CD1c-positive myeloid dendritic cell (primary cell): ENCODE measurements at regions not wholly inside any gene's neighbourhood (a gene's known extent, or its start where the extent isn't known, plus 50 kb on each side); places are given as distances from the start of the nearest gene placed in this dataset.

Experiments used
- DNase-seq: peaks from one replicate; pipeline ENCODE4 v3.0.0-alpha.2; 2016; ENCODE audit errors: extremely low spot score

DNA sequence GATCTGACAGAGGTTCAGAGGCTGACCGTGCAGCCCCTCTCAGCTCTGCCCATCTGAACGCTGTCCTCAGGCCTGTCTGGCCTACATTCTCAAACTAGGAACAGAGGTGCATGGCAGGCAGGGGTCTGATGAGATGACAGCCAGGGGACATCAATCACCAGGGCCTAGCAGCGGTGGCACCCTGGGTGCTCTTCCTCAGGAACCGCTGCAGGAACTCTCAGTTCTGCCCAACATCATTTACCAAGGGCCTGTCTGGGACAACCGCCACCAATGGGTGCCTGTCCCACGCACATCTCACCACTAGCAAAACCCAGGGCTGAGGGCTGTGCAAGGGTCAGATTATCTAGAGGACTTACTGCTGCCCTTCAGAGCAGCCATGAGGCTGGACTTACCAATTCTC, 245.7 kb downstream of the TOMM20 start:
- DNase-seq: peak; percentile 21

DNA sequence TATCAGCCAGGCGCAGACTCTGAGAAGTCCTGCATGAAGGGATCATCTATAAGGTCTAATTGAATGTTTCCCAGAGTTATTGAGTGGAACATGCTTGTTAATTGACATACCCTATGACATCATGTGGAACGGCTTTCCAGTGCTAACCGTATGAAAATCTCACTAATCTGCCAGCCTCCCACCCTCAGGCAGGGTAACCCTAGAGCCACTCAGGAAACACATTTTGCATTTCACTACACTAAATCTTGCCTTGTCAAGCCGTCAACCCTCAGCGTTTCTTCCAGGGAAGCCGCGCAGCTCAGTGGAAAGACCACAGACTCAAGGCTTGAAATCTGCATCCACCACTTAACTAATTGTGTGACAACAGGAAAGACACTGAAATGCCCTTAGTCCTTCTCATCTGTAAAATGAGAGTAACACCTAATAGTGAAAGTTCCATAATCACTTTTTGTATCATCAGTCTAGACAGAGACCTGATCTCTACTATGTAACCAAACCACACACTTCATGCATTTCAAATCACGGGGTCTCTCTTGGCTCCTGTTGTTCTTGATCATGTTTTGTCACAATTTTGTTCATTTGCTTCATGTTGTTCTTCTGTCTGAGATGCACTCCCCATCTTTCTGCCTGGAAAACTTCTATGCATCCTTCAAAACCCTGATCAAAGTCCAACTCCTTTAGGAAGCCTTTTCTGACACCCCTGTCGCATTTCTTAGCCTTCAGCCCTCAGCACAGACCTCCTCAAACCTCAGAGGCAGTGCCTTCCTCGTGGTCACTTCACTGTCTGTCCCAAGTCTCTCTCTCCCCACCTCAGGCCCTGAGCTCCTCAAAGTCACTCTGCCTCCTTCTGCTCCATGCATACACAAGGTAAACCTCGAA, 246.5 kb downstream of the TOMM20 start:
- DNase-seq: peak; percentile 35

DNA sequence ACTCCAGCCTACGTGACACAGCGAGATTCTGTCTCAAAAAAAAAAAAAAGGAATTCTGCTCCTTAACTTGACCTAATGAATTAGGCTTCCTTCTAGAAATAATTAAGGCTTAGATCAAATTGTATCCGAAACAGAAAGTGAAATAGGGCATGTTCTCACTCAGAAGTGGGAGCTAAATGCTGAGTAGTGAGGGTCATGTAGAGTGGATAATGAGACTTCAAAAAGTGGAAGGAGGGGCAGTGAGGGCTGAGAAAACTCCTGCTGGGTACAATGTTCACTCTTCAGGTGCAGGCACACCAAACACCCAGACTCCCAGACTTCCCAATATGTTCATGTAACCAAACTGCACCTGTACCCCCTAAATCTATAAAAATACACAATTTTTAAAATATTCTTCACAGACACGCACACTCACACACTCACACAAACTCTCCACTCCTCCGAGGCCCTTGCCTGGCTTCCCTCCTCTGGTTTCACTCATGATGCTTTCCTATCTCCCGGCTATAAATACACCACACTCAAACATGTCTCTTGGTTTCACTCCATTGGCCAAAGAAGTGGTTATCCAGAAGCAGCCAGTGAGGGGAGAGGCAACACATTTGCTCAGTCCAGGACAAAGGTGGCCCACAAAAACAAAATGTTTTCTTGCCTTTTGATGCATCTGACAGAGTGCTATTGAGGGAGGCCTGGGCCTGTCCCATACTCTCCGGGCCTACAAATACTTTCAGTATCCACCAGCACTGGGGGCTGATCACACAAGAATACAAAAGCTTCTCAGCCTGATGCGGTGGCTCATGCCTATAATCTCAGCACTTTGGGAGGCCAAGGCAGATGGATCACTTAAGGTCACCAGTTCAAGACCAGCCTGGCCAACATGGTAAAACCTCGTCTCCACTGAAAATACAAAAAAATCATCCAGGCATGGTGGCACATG, 249.2 kb downstream of the TOMM20 start:
- no peak for DNase-seq

DNA sequence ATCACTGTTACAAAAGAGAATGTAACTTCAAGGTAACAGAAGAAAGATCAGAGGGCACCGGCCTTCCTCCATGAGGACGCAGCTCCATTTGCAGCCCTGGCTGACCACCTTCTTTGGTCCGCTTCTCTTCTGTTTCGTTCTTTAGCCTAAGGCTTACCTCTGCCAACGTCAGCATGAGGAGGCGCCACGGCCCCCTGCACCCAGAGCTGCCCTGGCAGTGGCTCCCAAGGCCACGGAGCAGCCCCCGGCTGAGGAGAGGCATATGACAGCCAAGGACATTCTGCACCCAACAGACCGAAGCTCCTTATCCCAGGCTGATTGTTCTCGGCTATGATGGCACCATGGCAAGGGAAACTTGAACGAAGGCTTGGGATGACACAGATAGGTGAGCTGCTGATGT, 250.3 kb downstream of the TOMM20 start:
- DNase-seq: no peak

DNA sequence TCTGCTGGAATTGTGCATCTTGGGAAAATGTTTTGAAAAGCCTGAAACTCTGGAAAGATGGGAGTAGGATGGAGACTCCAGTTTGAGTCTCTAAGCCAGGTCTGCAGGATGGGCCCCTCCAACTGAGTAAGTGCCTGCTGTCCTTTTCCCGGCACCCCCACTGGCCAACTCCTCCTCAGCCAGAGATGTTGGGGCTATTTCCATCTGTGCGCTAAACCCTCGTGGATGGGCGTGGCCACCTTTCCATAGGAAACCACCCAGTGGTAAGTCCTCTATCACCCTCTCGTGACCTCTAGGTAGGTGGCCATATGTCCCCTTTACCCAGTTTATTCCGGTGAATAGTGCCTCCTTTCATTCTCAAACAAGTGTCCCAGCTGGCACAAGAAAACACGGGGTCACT, 250.9 kb downstream of the TOMM20 start:
- no peak for DNase-seq

DNA sequence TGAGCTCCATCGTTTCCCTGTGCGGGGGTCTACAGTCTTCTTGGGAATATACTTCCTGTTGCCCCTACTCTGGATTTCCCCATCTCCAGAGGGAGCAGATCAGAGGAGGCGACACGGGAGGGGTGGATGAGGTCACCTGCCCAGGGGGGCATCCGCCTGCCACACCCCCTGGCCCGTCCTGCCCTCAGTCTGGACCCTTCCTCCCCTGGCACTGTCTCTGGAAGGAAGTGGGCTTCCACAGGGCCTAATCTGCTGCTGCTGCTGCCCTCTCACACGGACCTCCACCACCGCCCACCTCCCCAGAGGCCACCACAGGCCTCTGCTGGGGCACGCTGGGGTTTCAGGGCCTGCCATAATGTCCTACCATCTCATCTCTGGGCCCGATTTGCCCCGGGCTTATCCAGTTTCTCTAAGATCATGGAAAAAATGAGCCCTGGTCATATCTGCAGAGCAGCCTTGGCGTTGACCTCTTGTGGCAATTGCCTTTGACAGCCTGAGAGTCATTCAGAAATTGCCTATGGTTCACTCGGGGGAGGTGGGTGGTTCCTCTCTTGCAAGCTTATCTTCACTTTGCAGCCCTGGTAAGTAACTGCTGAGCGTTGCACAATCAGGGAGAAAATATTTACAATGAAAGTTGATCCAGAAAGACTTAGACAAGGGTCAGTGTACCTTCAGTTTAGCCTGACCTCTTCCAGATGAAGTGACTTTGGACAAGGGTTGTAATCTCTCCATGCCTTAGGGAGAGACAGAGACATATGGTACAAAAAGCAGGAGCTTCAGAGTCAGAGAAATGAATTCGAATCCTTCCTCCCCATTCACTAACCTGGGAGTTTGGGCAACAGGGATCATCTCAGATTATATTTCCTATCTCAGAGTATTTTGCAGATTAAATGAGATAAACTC, 252.4 kb downstream of the TOMM20 start:
- peak; percentile 89 for DNase-seq

DNA sequence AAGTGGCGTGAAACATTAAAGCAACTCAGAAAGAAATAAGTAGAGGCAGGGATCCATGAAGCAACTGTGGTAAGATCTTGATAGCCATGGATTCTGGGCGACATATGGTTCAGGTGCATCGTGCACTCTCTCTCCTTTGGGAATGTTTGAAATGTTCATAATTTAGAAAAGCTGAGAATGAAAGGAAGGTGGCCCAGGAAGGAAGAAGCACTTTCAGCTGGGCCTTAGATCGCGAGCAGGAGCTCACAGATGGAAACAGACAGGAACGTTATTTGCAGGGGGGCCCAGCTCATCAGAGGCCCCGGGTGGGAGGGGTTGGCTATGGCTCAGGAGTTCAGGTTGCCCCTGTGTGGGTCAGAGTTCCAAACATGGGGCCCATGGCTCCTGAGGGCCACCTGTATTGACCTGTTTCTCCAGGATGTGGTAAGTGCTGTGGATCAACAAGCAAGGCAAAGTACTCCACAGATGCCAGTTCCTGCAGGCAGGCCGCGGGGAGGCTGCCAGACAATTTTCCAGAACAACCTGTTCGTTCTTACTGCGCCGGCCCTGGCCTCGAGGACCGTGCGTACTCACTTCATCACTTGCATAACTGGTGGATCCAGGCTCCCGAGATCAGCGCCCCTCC, 253.2 kb downstream of the TOMM20 start:
- no peak for DNase-seq

DNA sequence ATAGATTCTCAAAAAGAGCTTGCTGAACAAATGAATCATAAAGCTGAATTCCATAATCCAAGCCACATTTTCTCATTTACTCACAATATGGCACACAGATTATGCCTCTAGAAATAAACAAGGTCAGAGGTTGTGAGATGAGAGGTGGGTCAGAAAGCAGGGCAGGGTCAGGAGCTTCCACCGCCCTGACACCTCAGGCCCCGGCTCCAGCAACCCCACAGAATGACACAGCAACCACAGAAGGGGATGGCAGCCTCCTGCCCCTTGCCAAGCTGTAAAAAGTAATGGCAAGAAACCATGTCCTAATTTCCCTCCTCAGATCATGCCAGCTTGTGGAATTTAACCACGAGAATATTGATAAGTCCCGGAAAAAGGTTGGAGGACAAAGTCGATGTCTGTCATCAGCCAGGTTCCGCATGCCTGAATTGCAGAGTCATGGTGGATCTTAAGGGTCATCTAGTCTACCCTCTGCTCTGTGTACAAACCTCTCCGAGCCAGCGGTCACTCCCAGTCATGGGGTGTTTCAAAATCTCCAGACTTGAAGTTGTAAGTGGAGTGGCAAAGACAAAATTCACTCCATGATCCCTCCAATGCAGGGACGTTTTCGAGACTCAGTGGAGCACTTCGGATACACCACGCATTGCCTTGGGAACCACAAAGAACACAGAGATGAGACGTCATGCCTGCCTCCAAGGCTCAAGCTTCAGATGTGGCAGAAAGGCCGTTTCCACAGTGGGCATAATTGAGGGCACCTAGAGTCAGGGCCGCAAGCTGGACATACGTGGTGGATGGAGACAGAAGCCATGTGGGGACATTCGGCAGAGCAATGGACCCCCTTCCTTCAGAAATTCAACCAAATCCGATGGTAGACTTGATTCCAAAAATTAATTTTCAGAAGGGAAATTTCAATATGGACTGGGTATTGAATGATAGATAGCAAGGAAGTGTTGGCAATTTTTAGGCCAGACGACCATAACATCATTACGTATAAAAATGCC, 254.0 kb downstream of the TOMM20 start:
- peak; percentile 66 for DNase-seq

DNA sequence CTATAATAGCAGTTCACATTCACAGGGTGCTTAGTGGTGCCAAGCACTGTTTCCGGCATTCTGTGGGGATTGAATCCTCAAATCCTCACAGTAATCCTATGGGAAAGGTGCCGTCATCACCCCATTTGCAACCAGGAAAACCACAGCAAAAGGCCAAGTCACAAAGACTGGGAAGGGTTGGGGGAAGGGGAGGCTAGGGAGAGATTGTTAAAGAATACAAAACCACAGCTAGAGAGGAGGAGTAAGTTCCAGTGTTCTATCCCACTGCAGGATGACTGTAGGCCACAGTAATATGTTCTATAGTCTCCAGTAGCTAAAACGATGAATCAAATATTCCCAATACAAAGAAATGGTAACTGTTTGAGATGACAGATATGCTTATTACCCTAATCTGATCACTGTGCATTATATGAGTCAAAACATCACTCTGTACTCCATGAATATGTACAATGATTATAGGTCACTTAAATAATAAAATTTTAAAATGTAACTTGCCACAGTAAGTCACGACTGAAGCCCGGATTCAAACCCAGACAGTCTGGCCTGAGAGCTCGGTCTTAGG, 256.8 kb downstream of the TOMM20 start:
- no peak for DNase-seq

DNA sequence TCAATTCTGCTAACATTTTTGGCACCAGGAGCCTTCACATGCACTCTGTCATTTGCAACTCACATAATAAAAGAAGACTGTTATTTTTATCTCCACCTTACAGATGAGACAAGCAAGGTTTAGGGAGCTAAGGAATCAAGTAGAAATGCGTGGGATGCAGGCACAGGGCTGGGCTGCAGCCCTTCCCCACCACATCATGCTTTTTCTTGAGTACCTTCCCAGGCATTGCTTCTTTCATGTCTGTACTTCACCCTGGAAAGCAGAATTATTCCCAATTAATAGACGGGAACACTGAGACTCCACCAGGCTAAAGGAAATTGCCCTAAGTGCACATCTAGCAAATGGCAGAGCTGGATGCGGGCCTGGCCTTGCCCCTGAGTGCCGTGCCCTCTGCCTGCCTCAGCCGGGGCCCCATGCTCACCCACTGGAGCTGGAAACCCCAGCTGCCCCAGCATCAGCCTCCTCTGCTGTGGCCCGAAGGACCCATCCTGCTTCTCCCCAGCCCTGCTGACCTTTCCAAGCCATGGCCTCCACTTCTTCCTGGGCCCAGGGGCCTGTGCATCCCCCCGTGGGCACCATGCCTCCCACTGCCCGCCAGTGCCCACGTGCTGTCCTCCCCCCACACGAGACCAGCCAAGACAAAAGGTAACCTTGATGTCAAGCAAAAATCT, 257.5 kb downstream of the TOMM20 start:
- no peak for DNase-seq

DNA sequence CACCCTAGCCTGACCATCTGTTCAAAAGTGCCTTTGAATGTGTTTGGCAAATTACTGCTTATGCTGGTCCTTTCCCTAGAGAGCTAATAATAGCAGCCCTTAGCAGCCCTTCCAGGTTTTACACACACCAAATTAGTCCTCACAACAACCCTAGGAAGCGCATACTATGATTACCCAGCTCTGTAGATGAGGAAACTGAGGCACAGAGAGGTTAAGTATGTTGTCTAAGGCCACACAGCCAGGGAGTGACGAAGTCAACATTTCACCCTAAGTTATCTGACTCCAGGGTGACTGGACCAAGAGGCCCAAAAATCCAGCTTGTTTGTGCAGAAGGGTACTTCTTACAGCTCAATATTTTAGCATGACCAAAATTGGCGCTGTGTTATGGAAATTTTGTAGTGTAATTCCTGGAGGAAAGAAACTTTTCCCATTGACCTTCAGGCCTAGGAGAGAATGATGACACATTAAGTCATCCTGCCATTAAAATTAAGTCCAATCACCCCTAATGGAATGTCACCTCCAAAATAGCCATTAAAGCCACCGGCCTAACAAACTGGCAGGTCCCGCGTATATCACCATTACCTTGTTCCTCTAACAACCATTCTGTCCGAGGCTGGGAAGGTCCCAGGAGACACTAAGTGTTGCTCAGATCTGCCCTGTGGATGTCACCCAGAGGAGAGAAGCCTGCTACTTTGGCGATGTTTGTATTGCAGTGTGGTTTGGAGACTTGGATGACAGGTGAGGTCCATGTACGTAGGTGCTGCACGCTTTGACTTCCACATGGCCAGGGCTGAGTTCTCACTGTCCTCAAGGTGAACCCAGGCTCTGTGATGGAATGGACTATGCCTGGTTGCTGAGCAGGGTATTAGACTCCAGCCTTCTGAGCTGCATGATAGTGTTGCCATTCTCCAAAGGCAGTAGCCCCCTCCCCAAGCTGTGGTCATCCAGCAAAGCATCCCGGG, 258.3 kb downstream of the TOMM20 start:
- no peak for DNase-seq

DNA sequence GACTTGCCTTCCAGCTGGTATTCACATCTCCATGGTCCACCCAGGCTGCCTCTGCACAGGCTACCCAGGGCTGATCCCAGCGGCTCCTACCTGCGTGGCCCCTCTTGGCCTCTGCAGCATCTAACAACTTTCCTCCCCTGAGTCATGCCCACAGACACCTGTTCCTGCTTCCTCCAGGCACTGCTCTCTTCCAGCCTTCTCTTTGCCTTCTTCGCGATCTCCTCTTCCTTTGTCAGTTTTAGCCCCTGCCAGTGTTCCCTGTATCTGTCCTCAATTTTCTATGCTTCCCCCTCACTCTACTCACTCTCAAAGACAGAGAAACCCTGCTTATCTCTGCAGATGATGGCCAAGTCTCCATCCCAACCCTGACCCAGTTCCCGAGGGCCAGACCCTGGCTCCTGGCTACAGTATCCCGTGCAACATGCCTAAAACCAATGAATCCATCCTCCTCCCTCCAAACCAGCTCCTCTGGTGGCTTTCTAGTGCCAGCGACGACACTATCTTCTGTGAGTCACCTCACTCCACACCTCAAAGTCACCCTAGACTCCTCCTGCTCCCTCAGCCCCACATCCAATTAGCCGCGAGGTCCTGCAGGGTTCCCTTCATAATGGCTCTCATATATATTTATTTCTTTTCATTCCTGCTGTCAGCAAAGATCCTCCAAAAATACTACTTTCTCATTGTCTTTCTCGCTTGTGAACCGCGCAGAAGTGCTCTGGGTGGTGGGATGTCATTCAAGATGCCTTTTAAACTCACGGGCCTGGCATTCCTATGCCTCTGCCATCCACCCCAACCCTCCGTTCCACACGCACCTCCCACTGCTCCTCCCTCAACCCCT, 259.2 kb downstream of the TOMM20 start:
- no peak for DNase-seq

DNA sequence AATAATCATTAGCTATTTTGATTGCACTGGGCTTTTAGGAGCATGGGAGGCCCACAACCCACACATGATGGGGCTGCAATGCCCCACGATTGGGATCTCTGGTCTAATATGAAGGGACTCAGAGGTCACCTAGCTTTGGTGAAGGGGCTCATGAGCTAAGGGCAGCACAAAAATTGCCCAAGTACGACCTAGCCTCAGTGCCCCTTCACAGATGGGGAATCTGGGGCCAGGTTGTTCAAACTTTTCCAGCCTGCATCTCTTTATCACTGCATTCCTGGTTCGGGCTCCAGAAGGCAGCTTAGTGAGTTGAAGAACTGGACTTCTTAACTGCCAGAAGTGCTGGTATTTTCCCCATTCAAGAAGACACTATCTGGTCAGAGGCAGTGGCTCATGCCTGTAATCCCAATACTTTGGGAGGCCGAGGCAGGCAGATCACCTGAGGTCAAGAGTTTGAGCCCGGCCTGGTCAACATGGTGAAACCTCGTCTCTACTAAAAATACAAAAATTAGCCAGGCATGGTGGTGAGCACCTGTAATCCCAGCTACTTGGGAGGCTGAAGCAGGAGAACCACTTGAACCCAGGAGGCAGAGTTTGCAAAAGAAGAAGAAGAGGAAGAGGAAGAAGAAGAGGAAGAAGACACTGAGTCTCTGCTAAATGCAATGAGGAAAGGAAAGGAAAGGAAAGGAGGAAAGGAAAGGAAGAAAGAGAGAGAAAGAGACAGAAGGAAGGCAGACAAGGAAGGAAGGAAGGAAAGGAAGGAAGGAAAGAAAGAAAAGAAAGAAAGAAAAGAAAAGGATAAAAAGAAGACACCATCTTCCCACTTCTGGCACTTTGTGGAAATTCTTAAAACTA, 258.5 kb upstream of the IRF2BP2 start:
- DNase-seq: no peak

DNA sequence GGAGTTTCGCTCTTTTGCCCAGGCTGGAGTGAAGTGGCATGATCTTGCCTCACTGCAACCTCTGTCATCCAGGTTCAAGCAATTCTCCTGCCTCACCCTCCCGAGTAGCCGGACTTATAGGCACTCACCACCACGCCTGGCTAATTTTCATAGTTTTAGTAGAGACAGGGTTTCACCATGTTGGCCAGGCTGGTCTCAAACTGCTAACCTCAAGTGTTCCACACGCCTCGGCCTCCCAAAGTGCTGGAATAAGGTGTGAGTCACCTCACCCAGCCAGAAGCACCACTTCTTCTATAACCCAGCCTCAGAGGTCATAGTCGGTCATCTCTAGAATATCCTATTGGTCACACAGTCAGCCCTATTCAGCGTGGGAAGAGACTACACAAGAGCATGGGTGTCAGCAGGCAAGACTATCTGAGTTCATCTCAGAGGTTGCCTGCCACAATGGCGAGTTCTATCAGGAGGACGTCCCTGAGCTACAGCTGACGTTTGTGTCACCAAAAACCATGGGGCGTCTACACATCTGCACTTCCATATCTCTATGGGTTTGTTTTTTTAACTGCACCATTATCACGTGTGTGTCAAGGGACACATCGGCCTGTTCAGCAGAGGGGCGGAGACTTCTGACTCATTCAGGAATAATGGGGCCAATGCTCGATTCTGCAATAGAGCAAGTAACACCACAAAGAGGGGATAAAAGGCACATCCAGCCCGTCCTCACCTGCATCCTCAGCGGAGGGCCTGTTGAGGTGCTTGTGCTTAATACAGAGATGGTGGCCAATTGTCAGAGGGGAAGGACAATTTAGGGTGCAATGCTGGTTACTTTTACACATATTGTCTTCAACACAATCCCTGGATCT, 256.3 kb upstream of the IRF2BP2 start:
- DNase-seq: peak; percentile 96
